Liver (tissue), 3 donors: ENCODE measurements at regions not wholly inside any gene's neighbourhood (a gene's known extent, or its start where the extent isn't known, plus 50 kb on each side); places are given as distances from the start of the nearest gene placed in this dataset.

Experiments
- JUND ChIP-seq, 2 donors: IDR thresholded peaks; 2 replicates each; pipeline ENCODE4 v1.6.1; 2016; ENCODE audit warnings: antibody characterized with exemption in 2 of 2
- NR2F2 ChIP-seq: IDR thresholded peaks from 2 replicates; pipeline ENCODE4 v1.6.1; 2016; ENCODE audit warnings: antibody characterized with exemption
- RAD21 ChIP-seq, 2 donors: IDR thresholded peaks; 2 replicates each; pipeline ENCODE4 v1.6.1; 2016; ENCODE audit warnings: antibody characterized with exemption in 2 of 2, mild to moderate bottlenecking in 2 of 2
- TAF1 ChIP-seq: conservative IDR thresholded peaks from 2 replicates; pipeline ENCODE4 v1.6.1; 2016; ENCODE audit warnings: antibody characterized with exemption, mild to moderate bottlenecking
- YY1 ChIP-seq: IDR thresholded peaks from 2 replicates; pipeline ENCODE4 v1.6.1; 2016; ENCODE audit warnings: antibody characterized with exemption, mild to moderate bottlenecking
- TF ChIP-seq, protein P1 (sequence below): fragments of 150-350 bp; IDR thresholded peaks from 2 replicates; pipeline ENCODE4 v1.5.1; 2017; ENCODE audit warnings: improper control_type of control experiment, low read depth, low read length; ENCODE audit not compliant: missing input control
- TF ChIP-seq, protein P2 (sequence below): IDR thresholded peaks from 2 replicates; pipeline ENCODE4 v1.6.1; 2016; ENCODE audit warnings: antibody characterized with exemption, mild to moderate bottlenecking
- donor health status: healthy.
- donor health status: healthy.

DNA sequence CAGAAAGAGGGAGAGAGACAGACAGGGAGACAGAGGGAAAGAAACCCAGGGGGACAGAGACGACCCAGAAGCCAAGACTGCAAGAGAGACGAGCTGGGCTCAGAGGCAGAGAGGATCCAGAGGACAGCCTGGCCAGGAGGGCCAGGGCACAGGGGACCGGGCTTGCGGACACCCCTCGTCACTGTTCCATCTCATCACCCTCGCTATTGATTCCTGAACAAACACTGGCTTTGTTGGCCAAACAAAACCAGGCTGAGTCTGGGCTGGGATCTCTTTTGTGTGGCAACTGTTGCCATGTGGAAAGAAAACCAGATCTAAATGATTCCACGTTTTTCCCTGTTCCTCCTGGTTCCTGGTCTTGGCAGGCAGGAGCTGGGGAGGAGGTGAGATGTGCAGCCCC, 339.4 kb downstream of the MN1 start:
- TF ChIP-seq, protein P1, sequence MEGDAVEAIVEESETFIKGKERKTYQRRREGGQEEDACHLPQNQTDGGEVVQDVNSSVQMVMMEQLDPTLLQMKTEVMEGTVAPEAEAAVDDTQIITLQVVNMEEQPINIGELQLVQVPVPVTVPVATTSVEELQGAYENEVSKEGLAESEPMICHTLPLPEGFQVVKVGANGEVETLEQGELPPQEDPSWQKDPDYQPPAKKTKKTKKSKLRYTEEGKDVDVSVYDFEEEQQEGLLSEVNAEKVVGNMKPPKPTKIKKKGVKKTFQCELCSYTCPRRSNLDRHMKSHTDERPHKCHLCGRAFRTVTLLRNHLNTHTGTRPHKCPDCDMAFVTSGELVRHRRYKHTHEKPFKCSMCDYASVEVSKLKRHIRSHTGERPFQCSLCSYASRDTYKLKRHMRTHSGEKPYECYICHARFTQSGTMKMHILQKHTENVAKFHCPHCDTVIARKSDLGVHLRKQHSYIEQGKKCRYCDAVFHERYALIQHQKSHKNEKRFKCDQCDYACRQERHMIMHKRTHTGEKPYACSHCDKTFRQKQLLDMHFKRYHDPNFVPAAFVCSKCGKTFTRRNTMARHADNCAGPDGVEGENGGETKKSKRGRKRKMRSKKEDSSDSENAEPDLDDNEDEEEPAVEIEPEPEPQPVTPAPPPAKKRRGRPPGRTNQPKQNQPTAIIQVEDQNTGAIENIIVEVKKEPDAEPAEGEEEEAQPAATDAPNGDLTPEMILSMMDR, result no peak
- TF ChIP-seq, protein P2, sequence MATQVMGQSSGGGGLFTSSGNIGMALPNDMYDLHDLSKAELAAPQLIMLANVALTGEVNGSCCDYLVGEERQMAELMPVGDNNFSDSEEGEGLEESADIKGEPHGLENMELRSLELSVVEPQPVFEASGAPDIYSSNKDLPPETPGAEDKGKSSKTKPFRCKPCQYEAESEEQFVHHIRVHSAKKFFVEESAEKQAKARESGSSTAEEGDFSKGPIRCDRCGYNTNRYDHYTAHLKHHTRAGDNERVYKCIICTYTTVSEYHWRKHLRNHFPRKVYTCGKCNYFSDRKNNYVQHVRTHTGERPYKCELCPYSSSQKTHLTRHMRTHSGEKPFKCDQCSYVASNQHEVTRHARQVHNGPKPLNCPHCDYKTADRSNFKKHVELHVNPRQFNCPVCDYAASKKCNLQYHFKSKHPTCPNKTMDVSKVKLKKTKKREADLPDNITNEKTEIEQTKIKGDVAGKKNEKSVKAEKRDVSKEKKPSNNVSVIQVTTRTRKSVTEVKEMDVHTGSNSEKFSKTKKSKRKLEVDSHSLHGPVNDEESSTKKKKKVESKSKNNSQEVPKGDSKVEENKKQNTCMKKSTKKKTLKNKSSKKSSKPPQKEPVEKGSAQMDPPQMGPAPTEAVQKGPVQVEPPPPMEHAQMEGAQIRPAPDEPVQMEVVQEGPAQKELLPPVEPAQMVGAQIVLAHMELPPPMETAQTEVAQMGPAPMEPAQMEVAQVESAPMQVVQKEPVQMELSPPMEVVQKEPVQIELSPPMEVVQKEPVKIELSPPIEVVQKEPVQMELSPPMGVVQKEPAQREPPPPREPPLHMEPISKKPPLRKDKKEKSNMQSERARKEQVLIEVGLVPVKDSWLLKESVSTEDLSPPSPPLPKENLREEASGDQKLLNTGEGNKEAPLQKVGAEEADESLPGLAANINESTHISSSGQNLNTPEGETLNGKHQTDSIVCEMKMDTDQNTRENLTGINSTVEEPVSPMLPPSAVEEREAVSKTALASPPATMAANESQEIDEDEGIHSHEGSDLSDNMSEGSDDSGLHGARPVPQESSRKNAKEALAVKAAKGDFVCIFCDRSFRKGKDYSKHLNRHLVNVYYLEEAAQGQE, result peak; percentile 15
- TF ChIP-seq YY1 (peak; percentile 43), TAF1 (no peak), RAD21 (IDR thresholded peaks at IDR 0.05) (peak; percentile 43 to 60), JUND (IDR thresholded peaks at IDR 0.05) (no peak), NR2F2 (no peak)
